ENCODE measurements at regions not wholly inside any gene's neighbourhood (a gene's known extent, or its start where the extent isn't known, plus 50 kb on each side); places are given as distances from the start of the nearest gene placed in this dataset.

GRCh38 chr7:28329661-28330363 is 82.5 kb upstream of the CREB5 start:
- H4K91ac ChIP-seq (ENCODE audit: insufficient read depth, low read depth, low read length), result no peak overlapping the region
- no peak for TF ChIP-seq RAD21 (IDR thresholded peaks at IDR 0.05; ENCODE audit: low read length)
- TF ChIP-seq MAFK (IDR thresholded peaks at IDR 0.05; ENCODE audit: low read depth, low read length), result no peak
- TF ChIP-seq MAZ (IDR thresholded peaks at IDR 0.05; ENCODE audit: borderline replicate concordance, low read depth, low read length), result no peak
- TF ChIP-seq BHLHE40 (IDR thresholded peaks at IDR 0.05; ENCODE audit: low read depth, low read length), result no peak
- TF ChIP-seq, protein P1, sequence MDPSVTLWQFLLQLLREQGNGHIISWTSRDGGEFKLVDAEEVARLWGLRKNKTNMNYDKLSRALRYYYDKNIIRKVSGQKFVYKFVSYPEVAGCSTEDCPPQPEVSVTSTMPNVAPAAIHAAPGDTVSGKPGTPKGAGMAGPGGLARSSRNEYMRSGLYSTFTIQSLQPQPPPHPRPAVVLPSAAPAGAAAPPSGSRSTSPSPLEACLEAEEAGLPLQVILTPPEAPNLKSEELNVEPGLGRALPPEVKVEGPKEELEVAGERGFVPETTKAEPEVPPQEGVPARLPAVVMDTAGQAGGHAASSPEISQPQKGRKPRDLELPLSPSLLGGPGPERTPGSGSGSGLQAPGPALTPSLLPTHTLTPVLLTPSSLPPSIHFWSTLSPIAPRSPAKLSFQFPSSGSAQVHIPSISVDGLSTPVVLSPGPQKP (IDR thresholded peaks at IDR 0.05; ENCODE audit: borderline replicate concordance, low read depth, low read length), result no peak
- TF ChIP-seq SMC3 (IDR thresholded peaks at IDR 0.05; ENCODE audit: low read depth, low read length), result no peak
- TF ChIP-seq, protein P2, sequence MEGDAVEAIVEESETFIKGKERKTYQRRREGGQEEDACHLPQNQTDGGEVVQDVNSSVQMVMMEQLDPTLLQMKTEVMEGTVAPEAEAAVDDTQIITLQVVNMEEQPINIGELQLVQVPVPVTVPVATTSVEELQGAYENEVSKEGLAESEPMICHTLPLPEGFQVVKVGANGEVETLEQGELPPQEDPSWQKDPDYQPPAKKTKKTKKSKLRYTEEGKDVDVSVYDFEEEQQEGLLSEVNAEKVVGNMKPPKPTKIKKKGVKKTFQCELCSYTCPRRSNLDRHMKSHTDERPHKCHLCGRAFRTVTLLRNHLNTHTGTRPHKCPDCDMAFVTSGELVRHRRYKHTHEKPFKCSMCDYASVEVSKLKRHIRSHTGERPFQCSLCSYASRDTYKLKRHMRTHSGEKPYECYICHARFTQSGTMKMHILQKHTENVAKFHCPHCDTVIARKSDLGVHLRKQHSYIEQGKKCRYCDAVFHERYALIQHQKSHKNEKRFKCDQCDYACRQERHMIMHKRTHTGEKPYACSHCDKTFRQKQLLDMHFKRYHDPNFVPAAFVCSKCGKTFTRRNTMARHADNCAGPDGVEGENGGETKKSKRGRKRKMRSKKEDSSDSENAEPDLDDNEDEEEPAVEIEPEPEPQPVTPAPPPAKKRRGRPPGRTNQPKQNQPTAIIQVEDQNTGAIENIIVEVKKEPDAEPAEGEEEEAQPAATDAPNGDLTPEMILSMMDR (conservative IDR thresholded peaks at IDR 0.05; ENCODE audit: low read depth, low read length), result no peak
- TF ChIP-seq RFX5 (IDR thresholded peaks at IDR 0.05; ENCODE audit: low read depth, low read length), result no peak
- no peak for TF ChIP-seq MXI1 (IDR thresholded peaks at IDR 0.05; ENCODE audit: borderline replicate concordance, low read depth, low read length)
- no peak for TF ChIP-seq POLR2A (IDR thresholded peaks at IDR 0.05; ENCODE audit: low read depth, low read length)
- no peak for TF ChIP-seq FOS (IDR thresholded peaks at IDR 0.05; ENCODE audit: low read depth, low read length)
- TF ChIP-seq NFE2L2 (IDR thresholded peaks at IDR 0.05; ENCODE audit: low read depth, low read length), result no peak
- TF ChIP-seq USF2 (IDR thresholded peaks at IDR 0.05; ENCODE audit: low read depth, low read length), result no peak
- H3K9me1 ChIP-seq (ENCODE audit: insufficient read depth, low read length), result no peaks in the 10 kb centered on the region
- H4K20me1 ChIP-seq (ENCODE audit: insufficient read depth, low read length), result no peaks in the 10 kb centered on the region
- in situ Hi-C loops (cut with MboI; ENCODE audit: low sequenced_read_pairs), result no loop called here
- H2AK9ac ChIP-seq (replicated peaks; ENCODE audit: low read depth, low read length, poor library complexity), result no peak overlapping the region
- ATAC-seq (ENCODE audit: low read depth) (no peak), DNase-seq (no peak)
- CTCF ChIA-PET, result interaction anchor here (0.6 kb wide), 1 partner anchor 969 kb away, joined by 6 read pairs; no protein-coding TSS in a partner anchor
- no peak overlapping the region for H2BK5ac ChIP-seq (ENCODE audit: low read depth, low read length, poor library complexity, severe bottlenecking)
- no peak overlapping the region for H4K5ac ChIP-seq (ENCODE audit: low read depth, low read length)
- H3K9me3 ChIP-seq (ENCODE audit: control insufficient read depth, insufficient read depth, low read length), result no peaks in the 10 kb centered on the region
- H3K36me3 ChIP-seq (ENCODE audit: control insufficient read depth, insufficient read depth, low read length), result no peaks in the 10 kb centered on the region
- H2BK15ac ChIP-seq (ENCODE audit: low read depth, low read length), result no peak overlapping the region
- peaks cover 4% of the 10 kb centered on the region; the same call in 1 of the 2 replicates for H3K27me3 ChIP-seq (ENCODE audit: control insufficient read depth, insufficient read depth, low read length)
- H4K8ac ChIP-seq (ENCODE audit: low read depth in 2 of 2, low read length in 2 of 2), result no peak overlapping the region
- H3K9ac ChIP-seq (ENCODE audit: low read depth, low read length), result no peak overlapping the region
- dilution Hi-C loops (cut with HindIII; ENCODE audit: low sequenced_read_pairs, unreplicated experiment), result no loop called here
- H3K4me3 ChIP-seq (ENCODE audit: insufficient read depth, low read depth, low read length), result no peak overlapping the region
- no peak overlapping the region for H2BK120ac ChIP-seq (ENCODE audit: low read depth, low read length)
- H3K4me2 ChIP-seq (ENCODE audit: low read depth, low read length), result peak overlapping the region; percentile 12; the same call in 1 of the 2 replicates
- peak overlapping the region; percentile 6 for H2AFZ ChIP-seq (replicated peaks; ENCODE audit: low read length, poor library complexity)
- POLR2A ChIA-PET (ENCODE audit: unreplicated experiment), result no interaction called here
- no peak overlapping the region for H3K18ac ChIP-seq (ENCODE audit: low read depth, low read length)
- H2AK5ac ChIP-seq (ENCODE audit: low read depth, low read length), result no peak overlapping the region
- 53% methylated on average over 2 of the region's 6 CpGs; no CpG with 5 or more reads in 1 of the 2 experiments for WGBS, 2 experiments (ENCODE audit: extremely low coverage in 2 of 2, insufficient read length in 1 of 2)
- no TSS peak for BruUV-seq (replicated peaks)
- H3K27ac ChIP-seq (ENCODE audit: insufficient read depth, low read length), result no peak overlapping the region
- H3K56ac ChIP-seq (ENCODE audit: extremely low read depth, insufficient read depth, low read length), result no peak overlapping the region
- H3K23ac ChIP-seq (ENCODE audit: low read depth, low read length), result no peak overlapping the region
- no peak overlapping the region for H3K14ac ChIP-seq (replicated peaks; ENCODE audit: low read depth, low read length)
- H3K4me1 ChIP-seq (ENCODE audit: control insufficient read depth, insufficient read depth, low read length), result peaks cover 2% of the 10 kb centered on the region; the same call in 1 of the 2 replicates
- H2BK20ac ChIP-seq (ENCODE audit: low read depth, low read length), result no peak overlapping the region
- intact Hi-C loops (cut with micrococcal nuclease), result no loop called here
- no peak overlapping the region for H3K4ac ChIP-seq (ENCODE audit: low read depth, low read length)
- H3K79me1 ChIP-seq (ENCODE audit: low read depth in 1 of 2, low read length in 2 of 2), result no peaks in the 10 kb centered on the region

All from IMR-90 (cell line).